Transverse colon (tissue), 4 donors: ENCODE measurements at regions not wholly inside any gene's neighbourhood (a gene's known extent, or its start where the extent isn't known, plus 50 kb on each side); places are given as distances from the start of the nearest gene placed in this dataset.

Experiments
- DNase-seq: peaks from one replicate; pipeline ENCODE4 v3.0.0-alpha.2; 2019
- H3K27ac ChIP-seq, 4 donors: fragments of 200-600 bp; sonication (generic); 2 replicates each; pipeline ENCODE4 v1.5.1; 2016 to 2018; ENCODE audit warnings: inconsistent platforms in 4 of 4
- H3K27me3 ChIP-seq: fragments of 200-600 bp; sonication (generic); 2 replicates; pipeline ENCODE4 v1.5.1; 2017; ENCODE audit warnings: inconsistent platforms
- H3K36me3 ChIP-seq, 4 donors: fragments of 200-600 bp; sonication (generic); 2 replicates each; pipeline ENCODE4 v1.5.1; 2017 to 2019; ENCODE audit warnings: inconsistent platforms in 4 of 4
- H3K4me1 ChIP-seq, 4 donors: fragments of 200-600 bp; sonication (generic); 2 replicates each; pipeline ENCODE4 v1.5.1; 2017 to 2020; ENCODE audit warnings: inconsistent platforms in 4 of 4
- H3K4me3 ChIP-seq, 4 donors: fragments of 200-600 bp; sonication (generic); 1 replicate in 1 of 4; 2 replicates in 3 of 4; pipeline versions ENCODE4 v1.5.1 to v1.6.1; 2017 to 2019; ENCODE audit warnings: inconsistent platforms in 4 of 4
- H3K9me3 ChIP-seq, 2 donors: fragments of 200-600 bp; sonication (generic); 2 replicates each; pipeline ENCODE4 v1.5.1; 2017 to 2019; ENCODE audit warnings: inconsistent platforms in 2 of 2
- CTCF ChIP-seq, 5 experiments: fragments of 200-600 bp in 3 of 5; fragments of 450-650 bp in 2 of 5; sonication (generic) in 3 of 5; IDR thresholded peaks; 1 replicate in 2 of 5; 2 replicates in 3 of 5; pipeline ENCODE4 v1.5.1; 2016 to 2017; ENCODE audit warnings: antibody characterized with exemption in 5 of 5, inconsistent platforms in 3 of 5, mild to moderate bottlenecking in 2 of 5, moderate library complexity in 1 of 5
- EP300 ChIP-seq: sonication (generic); formaldehyde crosslinking; IDR thresholded peaks from one replicate; pipeline ENCODE4 v1.6.1; 2017; ENCODE audit warnings: antibody characterized with exemption, low read depth
- POLR2A ChIP-seq: fragments of 450-650 bp; IDR thresholded peaks from one replicate; pipeline ENCODE4 v1.6.1; 2016; ENCODE audit warnings: antibody characterized with exemption, mild to moderate bottlenecking, moderate library complexity
- POLR2AphosphoS5 ChIP-seq, 3 donors: sonication (generic); formaldehyde crosslinking; IDR thresholded peaks; one replicate each; pipeline ENCODE4 v1.6.1; 2016; ENCODE audit warnings: antibody characterized with exemption in 3 of 3
- WGBS, 2 donors: methylation state at CpG; one replicate each; pipeline ENCODE4 v1.1.5; 2018; ENCODE audit warnings: low coverage in 1 of 2; 5-methylcytosine and 5-hydroxymethylcytosine counted together
- in situ Hi-C, 4 donors: fragments of 200-750 bp; cut with MboI; loops; one replicate each; pipeline versions ENCODE4 v1.15.0 to v1.15.1; 2017; ENCODE audit warnings: low sequenced_read_pairs in 3 of 4, low pct_ligation_motif_present in 1 of 4, low pct_unique_long_range_greater_than_20kb in 1 of 4
- intact Hi-C: fragments of 100-400 bp; cut with DNase I; formaldehyde crosslinking; loops from one replicate; pipeline ENCODE4 v1.15.1; 2023; ENCODE audit warnings: low total_unique reads

GRCh38 chr2:142722086-142722485, 155.4 kb upstream of the KYNU start:
- no peaks in the 10 kb centered on the region for H3K36me3 ChIP-seq
- 91% methylated on average over 1 of the region's 1 CpG for WGBS, 2 donors
- H3K27ac ChIP-seq = no peak overlapping the region
- TF ChIP-seq POLR2A (no peak), EP300 (no peak)
- no peaks in the 10 kb centered on the region for H3K27me3 ChIP-seq
- H3K4me3 ChIP-seq = no peak overlapping the region
- in situ Hi-C loops = no loop called here
- no peaks in the 10 kb centered on the region for H3K4me1 ChIP-seq
- no peak for DNase-seq
- intact Hi-C loops = no loop called here
- H3K9me3 ChIP-seq = no peaks in the 10 kb centered on the region

GRCh38 chr2:142721015-142721414, 156.4 kb upstream of the KYNU start:
- H3K27me3 ChIP-seq = no peaks in the 10 kb centered on the region
- in situ Hi-C loops = no loop called here

GRCh38 chr2:142718576-142719155, 158.8 kb upstream of the KYNU start:
- no peaks in the 10 kb centered on the region for H3K27me3 ChIP-seq
- TF ChIP-seq POLR2AphosphoS5 (IDR thresholded peaks at IDR 0.05) = no peak
- no peak for TF ChIP-seq EP300
- TF ChIP-seq POLR2A = no peak
- no peak for TF ChIP-seq CTCF (IDR thresholded peaks at IDR 0.05)
- no peak for DNase-seq
- in situ Hi-C loops (no loop called here), intact Hi-C loops (no loop called here)
- no peaks in the 10 kb centered on the region for H3K36me3 ChIP-seq
- H3K4me3 ChIP-seq = no peak overlapping the region
- H3K4me1 ChIP-seq = no peaks in the 10 kb centered on the region
- 78 to 84% methylated on average over 7 of the region's 7 CpGs for WGBS, 2 donors
- H3K27ac ChIP-seq = no peak overlapping the region
- no peaks in the 10 kb centered on the region for H3K9me3 ChIP-seq

More at GRCh38 chr2:142721015-142721414, 156.4 kb upstream of the KYNU start:
- no peak overlapping the region for H3K27ac ChIP-seq
- 81 to 88% methylated on average over 2 of the region's 2 CpGs for WGBS, 2 donors
- H3K4me3 ChIP-seq = no peak overlapping the region
- intact Hi-C loops = no loop called here
- no peaks in the 10 kb centered on the region for H3K9me3 ChIP-seq
- H3K36me3 ChIP-seq = no peaks in the 10 kb centered on the region
- DNase-seq = no peak
- no peaks in the 10 kb centered on the region for H3K4me1 ChIP-seq
- TF ChIP-seq CTCF (IDR thresholded peaks at IDR 0.05) (no peak), POLR2A (no peak), EP300 (no peak), POLR2AphosphoS5 (IDR thresholded peaks at IDR 0.05) (no peak)

- intact Hi-C loops (no loop called here), in situ Hi-C loops (no loop called here)
- no peaks in the 10 kb centered on the region for H3K9me3 ChIP-seq
- WGBS, 2 donors = 69 to 80% methylated on average over 6 of the region's 6 CpGs
- H3K4me3 ChIP-seq = no peak overlapping the region
- no peak overlapping the region for H3K27ac ChIP-seq
- no peaks in the 10 kb centered on the region for H3K27me3 ChIP-seq
- no peak for DNase-seq
- TF ChIP-seq POLR2A (no peak), CTCF (IDR thresholded peaks at IDR 0.05) (no peak), EP300 (no peak), POLR2AphosphoS5 (IDR thresholded peaks at IDR 0.05) (no peak)
- no peaks in the 10 kb centered on the region for H3K4me1 ChIP-seq
- H3K36me3 ChIP-seq = no peaks in the 10 kb centered on the region
Observed at GRCh38 chr2:142716463-142717242, 160.8 kb upstream of the KYNU start.
